ENCODE measurements at regions not wholly inside any gene's neighbourhood (a gene's known extent, or its start where the extent isn't known, plus 50 kb on each side); places are given as distances from the start of the nearest gene placed in this dataset.

GRCh38 chr10:126804396-126804795 lies 100.8 kb upstream of the DOCK1 start:
- H3K4me1 ChIP-seq (ENCODE audit: control insufficient read depth in 1 of 2, extremely low read depth in 1 of 2, insufficient read depth in 2 of 2, low read length in 2 of 2), result no peaks in the 10 kb centered on the region
- Mint-ChIP-seq H3K27ac (no peak overlapping the region), H3K9me3 (peaks cover 0 to 9% (median 2%) of the 10 kb centered on the region in 3 donors), H3K36me3 (no peaks in the 10 kb centered on the region), H3K4me3 (no peak overlapping the region), H3K4me1 (no peaks in the 10 kb centered on the region), H3K27me3 (peaks cover 0 to 5% of the 10 kb centered on the region in 2 donors)
- POLR2A ChIA-PET, result no interaction called here
- ATAC-seq (replicated peaks in 1 of 4) (no peak), DNase-seq (no peak)
- H3K4me3 ChIP-seq (ENCODE audit: control insufficient read depth in 1 of 2, extremely low read depth in 1 of 2, low read length in 1 of 2), result no peak overlapping the region
- 100% methylated on average over 1 of the region's 2 CpGs for WGBS (ENCODE audit: insufficient coverage)
- no peak overlapping the region for H3K27ac ChIP-seq (ENCODE audit: low read length)
- CTCF ChIA-PET, result no interaction called here
- no peaks in the 10 kb centered on the region for H3K36me3 ChIP-seq (ENCODE audit: control insufficient read depth in 2 of 2, extremely low read depth in 1 of 2, insufficient read depth in 1 of 2, low read length in 1 of 2)
- no peaks in the 10 kb centered on the region for H3K27me3 ChIP-seq (replicated peaks in 1 of 2; ENCODE audit: control insufficient read depth in 2 of 2, extremely low read depth in 1 of 2, insufficient read depth in 2 of 2, low read length in 1 of 2)
- no peaks in the 10 kb centered on the region for H3K9me3 ChIP-seq

- ATAC-seq (replicated peaks in 1 of 4) (no peak), DNase-seq (no peak)
- H3K27me3 Mint-ChIP-seq, result peaks cover 0 to 5% of the 10 kb centered on the region in 2 donors
- Histone ChIP-seq H3K4me3 (ENCODE audit: control insufficient read depth in 1 of 2, extremely low read depth in 1 of 2, low read length in 1 of 2) (no peak overlapping the region), H3K27me3 (replicated peaks in 1 of 2; ENCODE audit: control insufficient read depth in 2 of 2, extremely low read depth in 1 of 2, insufficient read depth in 2 of 2, low read length in 1 of 2) (no peaks in the 10 kb centered on the region), H3K27ac (ENCODE audit: low read length) (no peak overlapping the region), H3K36me3 (ENCODE audit: control insufficient read depth in 2 of 2, extremely low read depth in 1 of 2, insufficient read depth in 1 of 2, low read length in 1 of 2) (no peaks in the 10 kb centered on the region), H3K4me1 (ENCODE audit: control insufficient read depth in 1 of 2, extremely low read depth in 1 of 2, insufficient read depth in 2 of 2, low read length in 2 of 2) (no peaks in the 10 kb centered on the region), H3K9me3 (no peaks in the 10 kb centered on the region)
- no peak overlapping the region for H3K27ac Mint-ChIP-seq
- peaks cover 8 to 14% (median 13%) of the 10 kb centered on the region in 3 donors for H3K9me3 Mint-ChIP-seq
- no peaks in the 10 kb centered on the region for H3K36me3 Mint-ChIP-seq
- H3K4me1 Mint-ChIP-seq, result no peaks in the 10 kb centered on the region
- H3K4me3 Mint-ChIP-seq, result no peak overlapping the region
- ChIA-PET POLR2A (no interaction called here), CTCF (no interaction called here)
- 86% methylated on average over 2 of the region's 2 CpGs for WGBS (ENCODE audit: insufficient coverage)
Measured at GRCh38 chr10:126806498-126806897, 98.7 kb upstream of the DOCK1 start.

GRCh38 chr10:126806991-126807702 lies 98.1 kb upstream of the DOCK1 start:
- 83% methylated on average over 3 of the region's 5 CpGs for WGBS (ENCODE audit: insufficient coverage)
- Mint-ChIP-seq H3K27ac (no peak overlapping the region), H3K36me3 (no peaks in the 10 kb centered on the region), H3K9me3 (peaks cover 8 to 14% (median 13%) of the 10 kb centered on the region in 3 donors), H3K27me3 (peaks cover 0 to 5% of the 10 kb centered on the region in 2 donors), H3K4me3 (no peak overlapping the region), H3K4me1 (no peaks in the 10 kb centered on the region)
- ChIA-PET POLR2A (no interaction called here), CTCF (no interaction called here)
- H3K27ac ChIP-seq (ENCODE audit: low read length), result no peak overlapping the region
- no peaks in the 10 kb centered on the region for H3K9me3 ChIP-seq
- no peaks in the 10 kb centered on the region for H3K4me1 ChIP-seq (ENCODE audit: control insufficient read depth in 1 of 2, extremely low read depth in 1 of 2, insufficient read depth in 2 of 2, low read length in 2 of 2)
- no peaks in the 10 kb centered on the region for H3K36me3 ChIP-seq (ENCODE audit: control insufficient read depth in 2 of 2, extremely low read depth in 1 of 2, insufficient read depth in 1 of 2, low read length in 1 of 2)
- no peak overlapping the region for H3K4me3 ChIP-seq (ENCODE audit: control insufficient read depth in 1 of 2, extremely low read depth in 1 of 2, low read length in 1 of 2)
- DNase-seq (no peak), ATAC-seq (replicated peaks in 1 of 4) (no peak)
- H3K27me3 ChIP-seq (replicated peaks in 1 of 2; ENCODE audit: control insufficient read depth in 2 of 2, extremely low read depth in 1 of 2, insufficient read depth in 2 of 2, low read length in 1 of 2), result no peaks in the 10 kb centered on the region

- H3K4me1 ChIP-seq (ENCODE audit: control insufficient read depth in 1 of 2, extremely low read depth in 1 of 2, insufficient read depth in 2 of 2, low read length in 2 of 2), result no peaks in the 10 kb centered on the region
- no peak overlapping the region for H3K4me3 ChIP-seq (ENCODE audit: control insufficient read depth in 1 of 2, extremely low read depth in 1 of 2, low read length in 1 of 2)
- ATAC-seq (replicated peaks in 1 of 4) (no peak), DNase-seq (no peak)
- CTCF ChIA-PET, result no interaction called here
- no peak overlapping the region for H3K27ac Mint-ChIP-seq
- no peaks in the 10 kb centered on the region for H3K9me3 ChIP-seq
- POLR2A ChIA-PET, result no interaction called here
- H3K27ac ChIP-seq (ENCODE audit: low read length), result no peak overlapping the region
- H3K36me3 Mint-ChIP-seq, result no peaks in the 10 kb centered on the region
- no peaks in the 10 kb centered on the region for H3K4me1 Mint-ChIP-seq
- WGBS (ENCODE audit: insufficient coverage), result no CpG with 5 or more reads among the region's 2 CpGs
- no peaks in the 10 kb centered on the region for H3K36me3 ChIP-seq (ENCODE audit: control insufficient read depth in 2 of 2, extremely low read depth in 1 of 2, insufficient read depth in 1 of 2, low read length in 1 of 2)
- H3K9me3 Mint-ChIP-seq, result peaks cover 8 to 14% (median 13%) of the 10 kb centered on the region in 3 donors
- no peak overlapping the region for H3K4me3 Mint-ChIP-seq
- H3K27me3 ChIP-seq (replicated peaks in 1 of 2; ENCODE audit: control insufficient read depth in 2 of 2, extremely low read depth in 1 of 2, insufficient read depth in 2 of 2, low read length in 1 of 2), result no peaks in the 10 kb centered on the region
- peaks cover 0 to 5% of the 10 kb centered on the region in 2 donors for H3K27me3 Mint-ChIP-seq
Measured at GRCh38 chr10:126808103-126808502, 97.1 kb upstream of the DOCK1 start.

- Histone ChIP-seq H3K27me3 (replicated peaks in 1 of 2; ENCODE audit: control insufficient read depth in 2 of 2, extremely low read depth in 1 of 2, insufficient read depth in 2 of 2, low read length in 1 of 2) (no peaks in the 10 kb centered on the region), H3K4me3 (ENCODE audit: control insufficient read depth in 1 of 2, extremely low read depth in 1 of 2, low read length in 1 of 2) (no peak overlapping the region), H3K36me3 (ENCODE audit: control insufficient read depth in 2 of 2, extremely low read depth in 1 of 2, insufficient read depth in 1 of 2, low read length in 1 of 2) (no peaks in the 10 kb centered on the region), H3K27ac (ENCODE audit: low read length) (no peak overlapping the region), H3K4me1 (ENCODE audit: control insufficient read depth in 1 of 2, extremely low read depth in 1 of 2, insufficient read depth in 2 of 2, low read length in 2 of 2) (no peaks in the 10 kb centered on the region), H3K9me3 (no peaks in the 10 kb centered on the region)
- H3K27me3 Mint-ChIP-seq, result peaks cover 0 to 2% of the 10 kb centered on the region in 2 donors
- ChIA-PET CTCF (no interaction called here), POLR2A (no interaction called here)
- no peak overlapping the region for H3K27ac Mint-ChIP-seq
- ATAC-seq (replicated peaks in 1 of 4) (no peak), DNase-seq (no peak)
- no peak overlapping the region for H3K4me3 Mint-ChIP-seq
- 86% methylated on average over 1 of the region's 6 CpGs for WGBS (ENCODE audit: insufficient coverage)
- no peaks in the 10 kb centered on the region for H3K36me3 Mint-ChIP-seq
- H3K4me1 Mint-ChIP-seq, result no peaks in the 10 kb centered on the region
- H3K9me3 Mint-ChIP-seq, result peaks cover 4 to 21% (median 5%) of the 10 kb centered on the region in 3 donors
Measured at GRCh38 chr10:126813432-126813831, 91.8 kb upstream of the DOCK1 start.

- H3K4me3 Mint-ChIP-seq, result no peak overlapping the region
- no peaks in the 10 kb centered on the region for H3K4me1 Mint-ChIP-seq
- H3K4me3 ChIP-seq (ENCODE audit: control insufficient read depth in 1 of 2, extremely low read depth in 1 of 2, low read length in 1 of 2), result no peak overlapping the region
- POLR2A ChIA-PET, result no interaction called here
- no peak overlapping the region for H3K27ac ChIP-seq (ENCODE audit: low read length)
- no peaks in the 10 kb centered on the region for H3K27me3 ChIP-seq (replicated peaks in 1 of 2; ENCODE audit: control insufficient read depth in 2 of 2, extremely low read depth in 1 of 2, insufficient read depth in 2 of 2, low read length in 1 of 2)
- peaks cover 2 to 14% (median 10%) of the 10 kb centered on the region in 3 donors for H3K9me3 Mint-ChIP-seq
- H3K9me3 ChIP-seq, result no peaks in the 10 kb centered on the region
- WGBS (ENCODE audit: insufficient coverage), result 74% methylated on average over 4 of the region's 5 CpGs
- H3K27me3 Mint-ChIP-seq, result no peaks in the 10 kb centered on the region
- no peak overlapping the region for H3K27ac Mint-ChIP-seq
- no peaks in the 10 kb centered on the region for H3K36me3 Mint-ChIP-seq
- ATAC-seq (replicated peaks in 1 of 4) (no peak), DNase-seq (no peak)
- no peaks in the 10 kb centered on the region for H3K36me3 ChIP-seq (ENCODE audit: control insufficient read depth in 2 of 2, extremely low read depth in 1 of 2, insufficient read depth in 1 of 2, low read length in 1 of 2)
- no peaks in the 10 kb centered on the region for H3K4me1 ChIP-seq (ENCODE audit: control insufficient read depth in 1 of 2, extremely low read depth in 1 of 2, insufficient read depth in 2 of 2, low read length in 2 of 2)
- CTCF ChIA-PET, result interaction anchor here in 1 of 2 donors (0.6 kb wide), 1 partner anchor 25 kb away, joined by 5 read pairs; no protein-coding TSS in a partner anchor
Measured at GRCh38 chr10:126833542-126833941, 71.7 kb upstream of the DOCK1 start.

GRCh38 chr10:126836009-126836408 lies 69.2 kb upstream of the DOCK1 start:
- Histone ChIP-seq H3K4me3 (ENCODE audit: control insufficient read depth in 1 of 2, extremely low read depth in 1 of 2, low read length in 1 of 2) (no peak overlapping the region), H3K36me3 (ENCODE audit: control insufficient read depth in 2 of 2, extremely low read depth in 1 of 2, insufficient read depth in 1 of 2, low read length in 1 of 2) (no peaks in the 10 kb centered on the region), H3K27ac (ENCODE audit: low read length) (no peak overlapping the region), H3K9me3 (no peaks in the 10 kb centered on the region), H3K4me1 (ENCODE audit: control insufficient read depth in 1 of 2, extremely low read depth in 1 of 2, insufficient read depth in 2 of 2, low read length in 2 of 2) (no peaks in the 10 kb centered on the region), H3K27me3 (replicated peaks in 1 of 2; ENCODE audit: control insufficient read depth in 2 of 2, extremely low read depth in 1 of 2, insufficient read depth in 2 of 2, low read length in 1 of 2) (no peaks in the 10 kb centered on the region)
- 69% methylated on average over 3 of the region's 4 CpGs for WGBS (ENCODE audit: insufficient coverage)
- H3K27me3 Mint-ChIP-seq, result no peaks in the 10 kb centered on the region
- DNase-seq, result no peak
- no peak overlapping the region for H3K27ac Mint-ChIP-seq
- H3K4me3 Mint-ChIP-seq, result no peak overlapping the region
- ChIA-PET CTCF (no interaction called here), POLR2A (no interaction called here)
- H3K9me3 Mint-ChIP-seq, result peaks cover 2 to 10% (median 7%) of the 10 kb centered on the region in 3 donors
- ATAC-seq (replicated peaks in 1 of 4), result no peak
- H3K36me3 Mint-ChIP-seq, result no peaks in the 10 kb centered on the region
- H3K4me1 Mint-ChIP-seq, result no peaks in the 10 kb centered on the region
